ENCODE measurements at regions not wholly inside any gene's neighbourhood (a gene's known extent, or its start where the extent isn't known, plus 50 kb on each side); places are given as distances from the start of the nearest gene placed in this dataset.
"Not testable (repeated sequence)": the region's sequence is repeated elsewhere in the genome, so short reads cannot be mapped to it uniquely, and the experiment has no call there.

- DNase-seq (ENCODE audit: low read depth); H3K4me3 ChIP-seq (ENCODE audit: low read depth, low read length): not testable (repeated sequence)
Observed at GRCh38 chr1:149415373-149415772, 59.5 kb upstream of the NBPF19 start.

- H3K4me3 ChIP-seq (ENCODE audit: low read depth, low read length); DNase-seq (ENCODE audit: low read depth): not testable (repeated sequence)
Observed at GRCh38 chr1:149418782-149419181, 56.1 kb upstream of the NBPF19 start.

GRCh38 chr1:149423122-149423521 is 51.7 kb upstream of the NBPF19 start:
- not testable (repeated sequence) for DNase-seq (ENCODE audit: low read depth); H3K4me3 ChIP-seq (ENCODE audit: low read depth, low read length)
